ENCODE measurements at regions not wholly inside any gene's neighbourhood (a gene's known extent, or its start where the extent isn't known, plus 50 kb on each side); places are given as distances from the start of the nearest gene placed in this dataset.

- DNase-seq = no peak
These were observed 805.3 kb downstream of the TLE1 start for GRCh38 chr9:80883826-80884579.

GRCh38 chr9:80883426-80883825 lies 805.9 kb downstream of the TLE1 start:
- DNase-seq = no peak

- DNase-seq = no peak
These were observed 807.4 kb downstream of the TLE1 start for GRCh38 chr9:80881940-80882339.

GRCh38 chr9:80881320-80881719 lies 808.0 kb downstream of the TLE1 start:
- no peak for DNase-seq

GRCh38 chr9:80878556-80878955 lies 810.8 kb downstream of the TLE1 start:
- no peak for DNase-seq

GRCh38 chr9:80875947-80876346 lies 813.4 kb downstream of the TLE1 start:
- no peak for DNase-seq

GRCh38 chr9:80874276-80874675 lies 815.1 kb downstream of the TLE1 start:
- DNase-seq = no peak

GRCh38 chr9:80873861-80874260 lies 815.5 kb downstream of the TLE1 start:
- DNase-seq = no peak

- DNase-seq = no peak
These were observed 817.8 kb downstream of the TLE1 start for GRCh38 chr9:80871596-80871995.

- no peak for DNase-seq
These were observed 821.6 kb downstream of the TLE1 start for GRCh38 chr9:80867731-80868130.

- no peak for DNase-seq
These were observed 822.6 kb downstream of the TLE1 start for GRCh38 chr9:80866576-80867227.

- DNase-seq = no peak
These were observed 823.2 kb downstream of the TLE1 start for GRCh38 chr9:80866121-80866520.

- DNase-seq = no peak
These were observed 846.3 kb downstream of the TLE1 start for GRCh38 chr9:80843028-80843427.

GRCh38 chr9:80842389-80842788 lies 847.0 kb downstream of the TLE1 start:
- no peak for DNase-seq

- DNase-seq = no peak
These were observed 847.5 kb downstream of the TLE1 start for GRCh38 chr9:80841888-80842287.

GRCh38 chr9:80839821-80840675 lies 849.3 kb downstream of the TLE1 start:
- no peak for DNase-seq

GRCh38 chr9:80836013-80836412 lies 853.3 kb downstream of the TLE1 start:
- no peak for DNase-seq

GRCh38 chr9:80831751-80832150 lies 857.6 kb downstream of the TLE1 start:
- DNase-seq = no peak

GRCh38 chr9:80811656-80812055 lies 877.7 kb downstream of the TLE1 start:
- DNase-seq = no peak

GRCh38 chr9:80811003-80811402 lies 878.3 kb downstream of the TLE1 start:
- DNase-seq = no peak

GRCh38 chr9:80806671-80807070 lies 882.7 kb downstream of the TLE1 start:
- no peak for DNase-seq

- no peak for DNase-seq
These were observed 884.5 kb downstream of the TLE1 start for GRCh38 chr9:80804873-80805272.

GRCh38 chr9:80797831-80798688 lies 891.3 kb downstream of the TLE1 start:
- DNase-seq = no peak
